ENCODE measurements at regions not wholly inside any gene's neighbourhood (a gene's known extent, or its start where the extent isn't known, plus 50 kb on each side); places are given as distances from the start of the nearest gene placed in this dataset.

GRCh38 chr5:73388306-73388684 is 60.3 kb downstream of the FOXD1 start:
- DNase-seq (ENCODE audit: insufficient read length, low spot score) (no peak), FAIRE-seq (peak; percentile 44)

GRCh38 chr5:73387601-73388305 is 60.8 kb downstream of the FOXD1 start:
- TF ChIP-seq CTCF (IDR thresholded peaks at IDR 0.05; ENCODE audit: insufficient read depth, missing control alignments) = no peak
- DNase-seq (ENCODE audit: insufficient read length, low spot score) = no peak
- no peak for FAIRE-seq

More at GRCh38 chr5:73388306-73388684, 60.3 kb downstream of the FOXD1 start:
- no peak for TF ChIP-seq CTCF (IDR thresholded peaks at IDR 0.05; ENCODE audit: insufficient read depth, missing control alignments)

GRCh38 chr5:73387149-73387591 is 61.4 kb downstream of the FOXD1 start:
- FAIRE-seq (no peak), DNase-seq (ENCODE audit: insufficient read length, low spot score) (no peak)
- TF ChIP-seq CTCF (IDR thresholded peaks at IDR 0.05; ENCODE audit: insufficient read depth, missing control alignments) = no peak

- DNase-seq (ENCODE audit: insufficient read length, low spot score) (no peak), FAIRE-seq (no peak)
- no peak for TF ChIP-seq CTCF (IDR thresholded peaks at IDR 0.05; ENCODE audit: insufficient read depth, missing control alignments)
These were observed 63.7 kb downstream of the FOXD1 start for GRCh38 chr5:73384861-73385260.

GRCh38 chr5:73382401-73382740 is 66.2 kb downstream of the FOXD1 start:
- DNase-seq (ENCODE audit: insufficient read length, low spot score) (no peak), FAIRE-seq (no peak)
- no peak for TF ChIP-seq CTCF (IDR thresholded peaks at IDR 0.05; ENCODE audit: insufficient read depth, missing control alignments)

- no peak for FAIRE-seq
- no peak for TF ChIP-seq CTCF (IDR thresholded peaks at IDR 0.05; ENCODE audit: insufficient read depth, missing control alignments)
These were observed 66.8 kb downstream of the FOXD1 start for GRCh38 chr5:73381590-73382400.

More at GRCh38 chr5:73381590-73382400, 66.8 kb downstream of the FOXD1 start:
- no peak for DNase-seq (ENCODE audit: insufficient read length, low spot score)
